IPS DF 19.7 (cell line): ENCODE measurements at regions not wholly inside any gene's neighbourhood (a gene's known extent, or its start where the extent isn't known, plus 50 kb on each side); places are given as distances from the start of the nearest gene placed in this dataset.

Experiments
- DNase-seq: peaks from one replicate; pipeline ENCODE4 v3.0.0-alpha.2; 2013; ENCODE audit warnings: low read depth, low spot score

- no peak for DNase-seq
These were observed 336.4 kb upstream of the FBXO33 start for GRCh38 chr14:39768589-39768988.

- DNase-seq = no peak
These were observed 334.3 kb upstream of the FBXO33 start for GRCh38 chr14:39766397-39767000.

- no peak for DNase-seq
These were observed 333.4 kb upstream of the FBXO33 start for GRCh38 chr14:39765676-39766075.

DNA sequence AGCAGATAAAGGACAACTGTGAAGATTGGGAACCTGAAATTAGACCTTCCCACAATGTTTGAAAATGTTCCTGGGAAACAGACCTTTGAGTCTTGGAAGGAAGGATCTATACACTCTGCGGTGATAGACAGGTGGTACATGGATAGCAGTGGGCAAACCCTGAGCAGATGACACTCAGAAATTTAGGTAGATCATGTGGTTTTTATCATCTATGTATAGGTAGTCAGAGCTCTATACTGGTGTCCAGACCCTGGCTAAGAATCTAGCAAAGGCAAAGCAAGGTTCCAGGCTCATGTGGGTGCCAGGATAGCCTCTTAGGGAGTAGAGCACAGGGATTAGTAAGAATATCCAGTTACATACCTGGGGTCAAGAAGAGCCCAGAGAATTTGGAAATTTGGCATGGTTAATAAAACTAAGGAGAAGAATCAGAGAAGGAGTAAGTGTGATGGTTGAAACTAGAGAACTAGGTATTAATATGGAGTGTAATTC, 331.2 kb upstream of the FBXO33 start:
- no peak for DNase-seq

DNA sequence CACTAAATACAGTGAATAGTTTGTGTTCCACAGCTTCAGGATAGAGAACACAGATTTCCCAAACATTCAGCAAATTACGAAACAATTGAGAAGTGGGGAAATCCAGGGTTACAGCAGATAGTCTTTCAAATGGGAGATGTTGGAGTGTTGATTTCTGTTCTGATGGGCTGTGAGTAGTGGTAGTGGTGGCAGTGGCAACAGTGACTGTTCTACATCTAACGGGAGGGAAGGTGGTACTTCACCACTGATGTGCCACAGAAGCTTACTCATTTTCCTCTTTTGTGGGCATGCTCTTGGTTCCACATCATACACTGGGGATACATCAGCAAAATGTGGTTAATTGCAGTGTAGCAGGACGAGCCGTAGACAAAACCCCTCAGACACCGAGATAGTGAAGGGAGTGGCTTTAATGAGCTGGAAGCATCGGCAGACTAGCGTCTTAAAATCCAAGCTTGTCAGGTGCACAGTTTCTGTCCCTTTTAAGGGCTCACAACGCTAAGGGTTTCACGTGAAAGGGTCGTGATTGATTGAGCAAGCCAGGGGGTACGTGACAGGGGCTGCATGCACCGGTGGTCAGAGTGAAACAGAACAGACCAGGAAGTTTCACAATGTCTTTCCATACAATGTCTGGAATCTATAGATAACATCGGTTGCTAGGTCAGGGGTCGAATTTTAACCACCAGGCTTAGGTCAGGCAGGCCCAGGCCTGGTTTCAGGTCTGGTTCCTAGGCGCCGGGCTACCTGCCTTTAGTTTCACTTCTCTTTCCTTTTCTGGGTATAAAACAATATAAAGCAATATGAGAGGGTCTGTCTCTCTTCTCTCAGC, 330.6 kb upstream of the FBXO33 start:
- DNase-seq = no peak

DNA sequence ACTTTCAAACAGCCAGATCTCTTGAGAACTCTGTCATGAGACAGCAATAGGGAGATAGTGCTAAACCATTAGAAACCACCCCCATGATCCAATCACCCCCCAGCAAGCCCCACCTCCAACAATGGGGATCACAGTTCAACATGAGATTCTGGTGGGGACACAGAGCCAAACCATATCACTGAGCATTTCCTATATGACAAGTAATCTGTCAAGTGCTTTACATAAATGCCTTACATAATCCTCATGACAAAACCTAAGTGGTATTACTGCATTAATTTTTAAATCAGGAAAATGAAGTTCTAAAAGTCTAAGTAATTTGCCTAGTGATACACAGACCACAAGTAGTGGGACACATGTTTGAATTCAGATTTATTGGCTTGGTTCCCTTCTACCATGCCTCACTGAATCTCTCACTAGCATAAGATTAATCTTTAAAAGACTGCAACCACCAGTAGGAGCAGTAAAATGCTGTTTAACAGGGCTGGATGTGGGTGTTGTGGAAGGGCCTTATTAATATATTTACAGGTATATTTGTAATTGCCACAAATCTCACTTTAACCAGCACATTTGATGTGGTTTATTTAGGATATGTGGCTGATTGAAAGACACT, 323.1 kb upstream of the FBXO33 start:
- DNase-seq = no peak

DNA sequence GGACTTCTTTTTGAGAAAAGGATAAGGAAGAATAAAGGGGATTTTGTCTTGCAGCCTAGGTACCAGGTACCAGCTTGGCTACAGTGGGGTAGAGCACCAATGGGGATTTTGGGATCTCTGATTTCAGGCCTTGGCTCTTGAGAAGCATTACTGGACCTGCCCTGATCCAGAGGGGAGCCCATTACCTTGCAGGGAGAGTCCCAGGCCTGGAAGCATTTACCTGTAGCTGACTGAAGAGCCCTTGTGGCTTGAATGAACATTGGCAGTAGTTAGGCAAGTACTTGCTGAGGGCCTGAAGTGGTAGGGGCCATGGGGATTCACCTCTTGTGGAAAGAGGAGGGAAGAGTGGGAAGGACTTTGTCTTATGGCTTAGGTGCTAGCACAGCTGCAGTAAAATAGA, 308.2 kb upstream of the FBXO33 start:
- DNase-seq = no peak

- no peak for DNase-seq
These were observed 307.6 kb upstream of the FBXO33 start for GRCh38 chr14:39739796-39740195.

GRCh38 chr14:39734306-39734705, 302.1 kb upstream of the FBXO33 start:
- no peak for DNase-seq

- DNase-seq = no peak
These were observed 301.5 kb upstream of the FBXO33 start for GRCh38 chr14:39733741-39734140.

DNA sequence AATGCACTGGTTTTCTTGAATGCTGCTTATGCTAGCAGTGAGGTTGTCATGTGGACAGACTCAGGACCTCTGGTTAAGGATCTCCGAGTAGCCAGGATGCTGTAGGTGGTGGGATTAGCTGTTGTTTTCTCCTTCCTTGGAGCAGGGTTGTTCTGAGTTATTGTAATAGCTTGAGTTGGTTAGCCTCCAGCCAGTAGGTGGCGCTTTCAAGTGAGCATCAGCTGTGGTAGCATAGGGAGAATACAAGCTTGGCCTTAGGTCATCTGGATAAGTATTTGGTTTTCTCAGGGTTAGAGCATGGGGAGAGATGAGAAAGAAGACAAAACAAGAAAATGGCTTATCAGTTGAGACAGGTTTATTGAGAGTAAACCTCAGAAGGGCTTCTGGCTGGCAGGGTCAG, 299.7 kb upstream of the FBXO33 start:
- DNase-seq = peak; percentile 2

DNA sequence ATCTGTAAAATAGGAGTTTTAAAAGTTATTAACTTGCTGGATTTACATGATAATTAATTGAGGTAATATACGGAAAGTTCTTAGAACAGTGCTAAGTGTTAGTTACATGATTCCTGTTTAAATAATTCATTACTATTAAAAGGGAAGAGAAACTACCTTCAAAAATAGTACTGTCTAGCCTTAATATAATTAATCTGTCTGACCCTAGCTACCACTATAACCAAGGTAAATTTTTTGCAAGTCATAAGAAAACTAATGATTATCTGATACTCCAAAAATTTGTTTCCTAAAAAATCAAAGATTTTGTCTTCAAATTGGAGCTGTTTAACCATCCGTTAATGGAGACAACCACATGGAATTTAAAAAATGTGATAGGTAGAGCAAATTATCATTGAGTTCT, 294.3 kb upstream of the FBXO33 start:
- DNase-seq = no peak

DNA sequence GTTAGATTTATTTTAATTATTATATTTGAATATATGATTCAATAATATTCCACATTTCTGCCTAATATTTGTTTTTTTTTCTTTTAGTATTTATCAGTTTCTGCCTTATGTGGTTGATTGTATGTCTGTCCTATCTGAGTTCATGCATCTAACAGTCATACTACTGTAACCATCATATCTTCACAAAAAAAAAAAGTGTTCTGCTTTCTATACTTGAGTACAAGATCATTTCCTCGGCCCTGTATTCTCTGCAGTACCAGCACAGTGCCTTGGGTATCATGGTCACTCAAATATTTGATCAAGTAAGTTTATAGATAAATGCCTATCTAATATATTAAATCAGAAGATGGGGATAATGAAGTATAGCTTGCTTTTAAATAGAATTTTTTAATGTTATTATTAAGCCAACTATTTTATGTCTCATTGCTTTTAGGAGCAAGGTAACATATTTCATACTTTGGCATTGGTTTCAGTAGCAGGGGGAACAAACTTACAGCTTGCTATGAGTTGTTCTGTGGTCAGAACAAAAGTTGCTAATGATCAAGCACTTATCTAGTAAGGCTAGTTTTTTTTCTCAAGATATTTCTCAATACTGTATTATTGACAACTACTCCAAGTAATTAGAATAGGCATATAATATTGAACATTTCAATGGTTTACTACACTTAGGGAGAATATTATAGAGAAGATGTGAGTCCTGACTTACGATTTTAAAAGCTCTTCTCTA, 290.5 kb upstream of the FBXO33 start:
- DNase-seq = no peak

DNA sequence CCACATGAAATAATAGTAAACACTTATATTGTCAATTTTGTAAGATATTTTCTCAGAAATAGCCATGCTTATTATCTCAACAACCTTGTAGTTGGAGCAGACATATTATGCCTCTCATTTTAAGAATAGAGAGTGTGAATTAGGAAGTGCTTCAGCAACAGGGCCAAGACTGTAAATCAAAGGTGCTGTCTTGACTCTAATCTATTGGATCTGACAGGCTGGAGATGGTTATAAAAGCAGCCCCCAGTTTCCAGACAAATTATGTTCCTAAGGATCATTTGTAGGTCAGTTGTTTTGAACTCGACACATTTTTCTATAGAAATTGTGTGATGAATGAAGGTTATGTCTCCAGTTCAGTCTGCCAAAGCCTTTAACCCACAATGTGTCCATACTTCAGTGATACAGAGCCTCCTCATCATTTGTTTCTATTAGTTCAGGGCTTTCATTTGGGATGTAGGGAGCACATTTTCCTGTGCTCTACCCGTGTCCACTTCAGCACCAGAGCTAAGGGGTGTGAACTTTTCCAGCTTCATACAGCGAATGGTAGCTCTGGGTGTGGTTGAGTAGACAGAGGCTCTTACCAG, 284.8 kb upstream of the FBXO33 start:
- DNase-seq = no peak

DNA sequence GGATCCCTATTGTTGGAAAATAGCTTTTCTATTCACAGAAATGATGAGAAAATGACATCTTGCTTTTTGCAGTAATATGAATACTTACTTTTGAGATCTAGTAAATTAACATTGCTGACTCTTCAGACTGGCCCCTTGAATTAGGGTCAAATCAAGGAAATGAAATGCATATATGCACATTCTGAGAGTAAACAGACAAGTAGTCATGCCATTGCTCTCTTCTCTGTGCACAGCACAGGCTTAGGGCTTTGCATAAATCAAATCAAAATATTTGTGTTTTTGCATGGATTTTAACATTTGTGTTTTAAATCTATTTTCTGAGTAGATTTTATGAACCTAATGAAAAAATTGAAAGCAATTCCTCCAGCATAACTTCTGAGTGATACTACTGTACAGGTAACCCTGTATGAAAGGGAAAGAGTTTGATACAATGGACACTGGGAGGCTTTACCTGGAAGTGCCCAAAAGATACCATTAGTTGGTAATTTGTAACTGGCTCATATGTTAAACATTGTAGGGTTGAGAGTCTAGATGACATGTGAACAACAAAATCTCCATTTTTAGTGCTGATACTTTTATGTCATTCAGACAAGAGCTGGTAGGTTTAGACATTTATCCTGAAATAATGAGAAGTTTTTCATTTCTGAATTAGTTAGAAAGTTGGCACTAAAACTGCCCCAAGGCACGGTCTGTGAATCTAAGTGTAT, 280.2 kb upstream of the FBXO33 start:
- no peak for DNase-seq

GRCh38 chr14:39704594-39704993, 272.4 kb upstream of the FBXO33 start:
- DNase-seq = no peak

DNA sequence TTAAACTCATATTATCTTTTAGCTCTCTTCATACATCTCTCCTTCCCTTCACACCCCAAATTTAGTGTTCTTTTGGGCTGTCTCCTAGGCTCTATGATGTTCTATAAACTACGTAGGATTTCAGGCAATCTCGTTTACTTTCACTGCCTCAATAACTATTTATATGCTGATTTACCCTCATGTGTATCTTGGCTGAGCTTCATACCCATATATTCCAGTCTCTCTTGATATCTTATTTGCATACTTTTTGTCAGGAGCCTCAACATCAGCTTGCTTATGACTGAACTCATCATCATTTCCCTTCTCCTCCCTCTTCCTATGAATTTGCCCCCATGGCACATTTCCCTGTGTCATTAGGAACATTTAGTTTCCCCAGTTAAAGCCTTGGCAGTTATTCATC, 262.1 kb upstream of the FBXO33 start:
- no peak for DNase-seq

DNA sequence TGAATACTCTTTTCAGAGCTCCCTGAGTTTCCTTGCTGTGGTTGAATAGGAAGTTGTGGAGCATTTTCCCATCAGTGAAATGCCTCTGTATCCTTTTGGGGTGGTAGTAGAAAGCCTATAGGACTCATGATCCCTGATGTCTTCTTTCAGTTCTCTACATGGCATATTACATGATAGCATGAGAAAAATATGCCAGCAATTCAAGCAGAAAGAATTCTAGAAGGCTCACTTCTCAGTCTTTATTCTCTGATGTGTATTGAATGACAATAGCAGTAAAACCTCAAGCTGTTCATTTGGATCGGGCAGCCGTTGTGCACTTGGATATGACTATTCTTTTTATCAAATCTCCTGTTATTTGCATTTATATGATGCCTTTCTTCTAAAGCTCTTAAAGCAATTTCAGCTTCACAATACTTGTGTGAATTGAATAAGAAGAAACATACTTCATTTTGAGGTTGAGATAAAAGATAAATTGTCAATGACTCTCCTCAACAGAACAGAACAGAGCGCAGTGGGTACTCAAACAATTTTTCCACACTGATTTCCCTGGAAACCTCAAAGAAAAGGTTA, 251.5 kb upstream of the FBXO33 start:
- no peak for DNase-seq

GRCh38 chr14:39682582-39682981, 250.3 kb upstream of the FBXO33 start:
- DNase-seq = no peak

DNA sequence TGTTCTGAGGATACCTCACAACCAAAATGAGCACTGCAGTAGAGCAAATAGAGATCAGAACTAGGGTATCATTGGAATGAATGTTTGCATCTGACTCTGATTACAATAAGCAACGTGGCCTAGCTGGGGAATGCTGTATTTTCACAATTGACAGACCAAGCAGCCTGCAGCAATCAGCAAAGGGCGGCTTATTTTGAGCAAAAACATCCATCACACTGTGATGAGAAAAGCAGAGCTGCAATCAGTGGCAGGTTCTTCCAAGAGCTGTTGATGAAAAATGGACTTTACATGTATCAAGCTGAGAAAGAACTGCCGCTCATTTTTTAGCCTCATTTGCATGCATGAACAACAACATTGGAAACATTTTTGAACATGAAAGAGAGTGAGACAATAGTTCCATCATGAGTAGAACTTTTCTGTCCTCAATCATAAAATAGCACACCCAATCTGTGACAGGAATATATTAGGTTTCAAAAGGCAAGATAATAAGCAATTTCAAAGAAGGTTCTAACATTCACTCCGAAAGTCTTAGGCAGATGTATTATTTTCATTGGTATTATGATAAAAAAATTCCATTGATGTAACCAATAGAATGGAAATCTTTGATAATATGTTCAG, 249.7 kb upstream of the FBXO33 start:
- DNase-seq = no peak
